C1 segment of cervical spinal cord (tissue), 14 donors: ENCODE measurements at regions not wholly inside any gene's neighbourhood (a gene's known extent, or its start where the extent isn't known, plus 50 kb on each side); places are given as distances from the start of the nearest gene placed in this dataset.
"Not testable (repeated sequence)": the region's sequence is repeated elsewhere in the genome, so short reads cannot be mapped to it uniquely, and the experiment has no call there.

Experiments
- DNase-seq, 14 donors: peaks; one replicate each; lab custom pipeline; 2025; lab: John Stamatoyannopoulos, UW

DNA sequence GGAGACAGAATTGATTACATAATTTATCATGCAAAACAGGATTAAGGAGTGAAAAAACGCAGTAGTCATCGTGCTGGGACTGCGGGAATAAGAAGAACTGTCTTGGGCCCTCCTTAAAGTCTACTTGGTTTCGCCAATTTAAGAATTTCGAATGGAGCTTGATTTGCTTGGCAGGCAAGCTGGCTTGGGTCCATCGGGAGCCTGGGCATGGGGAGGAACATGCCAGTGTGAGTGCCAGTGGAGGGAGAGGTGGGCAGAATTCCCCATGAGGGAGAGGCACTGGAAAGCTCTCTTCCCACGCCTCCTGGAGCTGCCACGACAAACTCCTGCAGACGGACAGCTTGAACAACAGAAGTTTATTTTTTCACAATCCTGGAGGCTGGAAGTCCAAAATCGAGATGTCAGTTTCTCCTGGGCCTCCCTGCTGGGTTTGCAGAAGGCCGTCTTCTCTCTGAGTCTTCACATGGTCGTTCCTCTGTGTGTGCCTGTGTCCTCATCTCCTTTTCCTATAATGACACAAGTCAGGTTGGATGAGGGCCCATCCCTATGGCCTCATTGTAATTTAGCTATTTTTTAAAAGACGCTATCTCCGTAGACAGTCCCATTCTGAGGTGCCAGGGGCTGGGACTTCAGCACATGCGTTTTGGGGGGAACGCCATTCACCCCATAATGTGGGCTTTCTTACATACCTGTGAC is 528.7 kb upstream of the DPP6 start:
- DNase-seq: peak in 11 of 14 donors; percentile 1 to 89 (median 41)

DNA sequence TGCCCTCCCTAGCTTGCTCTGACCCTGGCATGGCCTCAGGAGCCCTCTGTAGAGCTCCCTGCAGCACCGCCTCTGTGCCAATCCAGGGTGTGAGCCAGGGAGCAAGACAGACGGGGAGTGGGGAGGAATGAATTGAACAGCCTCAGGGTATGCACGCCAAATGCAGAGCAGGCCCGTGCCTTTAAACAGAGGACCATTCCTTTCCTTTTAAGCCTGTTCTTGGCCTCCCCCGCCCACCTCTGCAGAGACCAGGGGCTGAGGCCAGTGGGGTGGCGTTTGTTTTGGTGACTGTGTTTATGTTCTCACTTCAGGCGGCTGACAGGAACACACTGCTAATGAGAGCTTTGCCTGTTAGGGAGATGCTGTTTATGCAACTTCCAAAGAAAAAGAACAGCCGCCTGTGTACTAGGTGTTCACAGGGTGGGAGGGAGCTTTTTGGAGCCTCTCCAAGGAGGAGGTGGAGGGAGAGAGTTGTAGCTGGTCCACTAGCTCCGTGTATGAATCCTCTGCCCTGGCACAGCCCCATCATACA is 528.1 kb upstream of the DPP6 start:
- DNase-seq: peak in 12 of 14 donors; percentile 5 to 98 (median 56)

DNA sequence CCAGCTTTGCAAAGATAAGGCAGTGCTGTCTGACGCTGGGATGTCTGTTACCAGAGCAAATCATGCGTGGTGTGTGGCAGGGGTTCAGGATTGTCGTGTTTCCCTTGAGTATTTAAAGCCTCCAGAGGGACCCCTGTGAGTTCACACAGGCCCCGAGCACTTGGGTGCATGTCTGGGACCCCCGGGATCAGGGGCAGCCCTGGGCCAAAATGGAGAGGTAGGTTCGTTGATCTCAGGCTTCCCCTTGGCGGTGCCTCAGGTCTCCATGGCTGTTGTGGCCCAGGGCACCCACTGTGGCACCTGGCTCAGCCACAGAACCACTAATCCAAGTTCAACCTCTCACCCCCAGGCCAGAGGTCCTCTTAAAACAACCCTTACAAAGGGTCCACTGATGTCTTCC is 523.1 kb upstream of the DPP6 start:
- DNase-seq: no peak

DNA sequence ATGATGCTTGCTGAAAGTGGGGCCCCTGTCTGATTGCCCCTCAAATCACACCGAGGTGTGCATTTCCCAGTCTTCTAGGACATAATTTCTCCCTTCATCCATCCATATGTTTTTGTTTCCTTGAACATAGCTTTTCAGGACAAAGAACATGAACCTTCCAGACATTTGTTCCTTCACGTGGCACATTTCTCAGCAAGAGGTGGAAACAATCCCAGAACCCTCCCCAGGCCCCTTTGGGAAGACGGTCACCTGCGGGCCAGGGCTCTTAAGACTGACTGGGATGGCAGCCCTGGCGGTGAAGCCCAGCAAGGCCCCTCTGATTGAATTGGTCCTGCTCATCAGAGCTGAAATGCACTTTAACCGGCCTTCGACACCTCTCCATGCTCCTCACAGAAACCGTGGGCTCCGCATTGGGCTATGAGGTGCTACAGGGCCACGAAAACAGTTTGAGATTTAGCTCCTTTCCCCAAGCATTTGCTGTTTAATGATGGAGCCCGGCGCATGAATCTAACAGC is 522.5 kb upstream of the DPP6 start:
- DNase-seq: peak in 1 of 14 donors; percentile 75

DNA sequence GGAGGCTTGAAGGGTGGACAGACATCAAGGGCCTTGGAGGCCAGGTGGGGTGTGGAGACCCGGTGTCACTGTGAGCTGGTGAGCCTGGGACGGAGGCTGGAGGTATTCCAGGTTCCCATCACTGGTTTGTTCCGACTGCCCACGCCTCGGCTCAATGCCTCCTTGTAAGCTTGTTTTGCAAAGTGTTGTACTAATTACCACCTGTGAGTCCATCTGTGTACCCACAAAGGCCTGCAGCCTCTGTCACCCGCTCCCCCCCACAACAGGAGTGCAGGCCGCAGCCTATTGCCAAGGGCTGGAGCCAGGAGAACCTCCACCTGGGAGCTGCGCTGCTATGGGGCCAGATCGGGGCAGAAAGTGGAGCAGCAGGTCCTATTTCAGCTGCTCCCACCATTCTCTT is 521.8 kb upstream of the DPP6 start:
- peak in 4 of 14 donors; percentile 12 to 99 (median 40) for DNase-seq

DNA sequence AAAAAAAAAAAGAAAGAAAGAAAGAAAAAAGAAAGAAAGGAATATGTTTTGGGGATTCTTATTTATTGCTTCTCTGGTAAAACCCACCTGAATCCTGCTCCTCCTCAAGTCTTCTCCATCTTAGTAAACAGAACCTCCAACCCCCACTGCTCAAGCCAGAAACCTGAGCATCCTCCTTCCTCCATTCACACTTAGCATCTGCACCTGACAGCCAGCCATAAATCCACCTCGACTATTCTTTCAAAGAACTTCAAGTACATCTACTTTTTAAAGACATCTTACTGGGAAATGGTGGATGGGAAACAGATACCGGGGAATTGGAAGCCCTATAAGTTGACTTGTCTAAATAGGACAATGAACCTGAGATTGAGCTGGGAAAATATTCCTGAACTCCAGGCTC is 519.9 kb upstream of the DPP6 start:
- DNase-seq: no peak

DNA sequence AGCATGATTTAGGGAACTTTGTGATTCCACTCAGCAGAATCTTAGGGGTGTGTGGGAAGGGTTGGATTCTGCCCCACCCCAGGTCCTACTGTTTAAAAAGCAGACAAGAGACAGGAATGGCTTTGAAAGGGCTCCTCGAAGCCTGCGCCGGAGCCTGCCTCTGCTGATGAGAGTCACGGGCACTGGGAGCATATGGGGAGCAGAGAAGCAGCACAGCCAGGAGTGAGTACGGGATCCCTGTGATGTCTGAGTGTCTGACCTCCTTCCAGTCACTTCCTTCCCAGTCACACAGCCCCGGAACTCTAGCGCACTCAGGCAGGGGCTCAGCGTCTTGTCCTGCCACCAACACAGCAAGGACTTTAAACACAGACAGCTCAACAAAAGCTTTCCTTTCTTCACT is 514.9 kb upstream of the DPP6 start:
- peak in 1 of 14 donors; percentile 67 for DNase-seq

DNA sequence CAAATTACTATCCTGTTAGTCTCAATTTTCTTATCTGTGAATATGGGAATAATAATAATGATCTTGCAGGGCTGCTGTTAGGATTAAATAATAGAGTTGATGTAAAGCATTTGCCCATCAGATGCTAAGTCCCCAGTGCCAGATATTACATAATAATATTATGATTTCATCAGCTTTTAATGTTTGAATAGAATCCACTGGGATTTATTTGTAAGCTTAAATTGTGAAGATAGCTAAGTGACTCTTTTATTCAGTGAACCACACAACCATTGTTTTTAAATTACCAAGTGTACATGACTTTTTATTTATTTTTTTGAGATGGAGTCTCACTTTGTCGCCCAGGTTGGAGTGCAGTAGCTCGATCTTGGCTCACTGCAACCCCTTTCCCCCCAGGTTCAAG is 510.3 kb upstream of the DPP6 start:
- DNase-seq: no peak

DNA sequence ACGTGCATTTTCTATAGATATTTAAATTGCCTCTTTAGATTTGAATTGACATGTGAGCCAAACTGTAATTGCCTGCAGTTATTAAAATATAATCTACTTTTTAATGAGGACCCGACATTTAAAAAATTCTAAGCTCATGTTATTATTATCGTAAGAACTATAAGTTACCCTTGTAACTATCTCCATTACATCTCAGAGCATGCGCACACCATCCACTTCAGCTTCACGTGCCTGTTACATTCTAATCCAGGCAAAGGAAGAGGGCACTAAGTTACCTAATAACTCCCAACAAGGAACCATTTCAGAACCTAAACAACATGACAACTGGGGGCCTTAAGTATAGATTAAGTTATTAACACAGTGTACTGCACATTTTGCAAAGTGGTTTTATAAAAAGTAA is 509.0 kb upstream of the DPP6 start:
- DNase-seq: no peak

DNA sequence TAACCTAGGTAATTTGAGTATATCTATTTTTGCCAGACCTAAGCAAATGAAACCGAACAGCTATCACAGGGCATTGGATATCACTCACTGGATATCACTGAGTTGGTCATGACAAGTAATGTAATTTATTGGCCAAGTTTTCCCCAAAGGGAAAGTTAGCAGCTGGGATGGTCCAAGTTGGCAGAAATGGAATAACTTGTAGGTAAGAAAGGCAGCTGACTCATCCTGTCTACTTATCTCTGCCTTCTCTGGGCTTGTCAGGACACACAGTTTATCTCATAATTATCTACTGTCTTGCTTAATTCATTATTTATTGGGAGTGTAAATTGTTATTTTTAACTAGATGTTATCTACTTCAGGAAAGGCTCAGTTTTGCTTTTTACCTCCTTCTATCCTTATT is 502.0 kb upstream of the DPP6 start:
- no peak for DNase-seq

DNA sequence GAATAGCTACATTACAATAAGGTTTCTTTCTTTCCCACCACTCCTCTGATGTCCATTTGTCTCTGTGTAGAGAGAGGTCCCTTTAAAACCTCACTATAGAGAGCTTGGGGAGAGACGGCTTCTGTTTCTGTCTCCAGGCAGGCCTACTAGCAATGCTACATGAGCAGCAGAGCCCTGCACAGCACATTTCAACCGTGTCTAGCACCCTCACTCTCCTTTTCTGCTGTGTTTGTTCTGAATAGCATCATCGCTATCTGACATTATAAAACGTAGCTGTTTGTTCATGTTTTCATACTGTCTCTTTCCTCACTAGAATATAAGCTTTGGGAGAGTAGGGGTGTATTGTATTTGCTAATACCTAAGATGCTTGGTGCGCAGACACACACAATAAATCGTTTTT is 487.8 kb upstream of the DPP6 start:
- peak in 1 of 14 donors; percentile 39 for DNase-seq

DNA sequence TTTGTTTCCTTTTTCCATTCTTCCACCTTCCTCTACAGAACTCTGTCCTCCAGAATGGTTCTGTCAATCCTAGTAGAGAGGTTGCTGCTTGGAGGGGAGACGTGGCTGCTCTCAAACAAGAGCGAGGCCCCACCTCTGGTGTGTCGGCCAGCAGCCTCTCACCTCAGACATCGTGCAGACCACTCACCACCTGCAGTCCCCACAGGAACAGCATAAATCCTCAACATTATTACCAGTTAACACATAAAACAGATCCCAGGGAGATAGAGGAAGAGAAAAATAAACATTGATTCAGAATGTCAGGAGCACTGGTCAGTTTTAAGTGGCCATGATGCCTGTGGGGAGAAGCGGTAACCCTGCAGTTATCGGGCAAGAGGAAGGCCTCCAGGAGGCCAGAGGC is 485.9 kb upstream of the DPP6 start:
- DNase-seq: no peak

DNA sequence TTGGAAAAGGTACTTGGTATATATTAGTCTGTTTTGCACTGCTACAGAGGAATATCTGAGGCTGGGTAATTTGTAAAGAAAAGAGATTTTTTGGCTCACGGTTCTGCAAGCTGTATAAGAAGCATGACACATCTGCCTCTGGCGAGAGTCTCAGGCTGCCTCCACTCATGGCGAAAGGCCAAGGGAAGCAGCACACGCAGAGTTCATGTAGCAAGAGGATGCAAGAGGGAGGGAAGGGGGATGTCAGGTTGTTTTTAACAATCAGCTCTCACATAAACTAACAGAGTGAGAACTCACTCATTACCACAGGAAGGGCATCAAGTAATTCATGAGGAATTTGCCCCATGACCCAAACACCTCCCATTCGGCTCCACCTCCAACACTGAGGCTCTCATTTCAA is 484.8 kb upstream of the DPP6 start:
- DNase-seq: no peak

DNA sequence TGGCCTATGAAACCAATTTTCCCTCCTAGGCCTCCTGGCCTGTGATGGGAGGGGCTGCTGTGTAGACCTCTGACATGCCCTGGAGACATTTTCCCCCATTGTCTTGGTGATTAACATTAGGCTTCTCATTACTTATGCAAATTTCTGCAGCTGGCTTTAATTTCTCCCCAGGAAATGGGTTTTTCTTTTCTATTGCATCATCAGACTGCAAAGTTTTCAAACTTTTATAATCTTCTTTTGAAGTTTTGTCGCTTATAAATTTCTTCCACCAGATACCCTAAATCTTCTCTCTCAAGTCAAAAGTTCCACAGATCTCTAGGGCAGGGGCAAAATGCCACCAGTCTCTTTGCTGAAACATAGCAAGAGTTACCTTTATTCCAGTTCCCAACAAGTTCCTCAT is 482.7 kb upstream of the DPP6 start:
- not testable (repeated sequence) for DNase-seq

DNA sequence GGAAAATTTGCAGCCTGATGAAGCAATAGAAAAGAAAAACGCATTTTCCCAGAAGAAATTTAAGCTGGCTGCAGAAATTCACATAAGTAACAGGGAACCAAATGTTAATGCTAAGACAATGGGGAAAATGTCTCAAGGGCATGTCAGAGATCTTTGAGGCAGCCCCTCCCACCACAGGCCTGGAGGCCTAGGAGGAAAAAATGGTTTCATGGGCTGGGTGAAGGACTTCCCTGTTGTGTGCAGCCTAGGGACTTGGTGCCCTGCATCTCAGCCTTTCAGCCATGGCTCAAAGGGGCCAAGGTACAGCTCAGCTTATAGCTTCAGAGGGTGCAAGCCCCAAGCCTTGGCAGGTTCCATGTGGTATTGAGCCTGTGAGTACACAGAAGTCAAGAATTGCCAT is 476.1 kb upstream of the DPP6 start:
- DNase-seq: no peak

DNA sequence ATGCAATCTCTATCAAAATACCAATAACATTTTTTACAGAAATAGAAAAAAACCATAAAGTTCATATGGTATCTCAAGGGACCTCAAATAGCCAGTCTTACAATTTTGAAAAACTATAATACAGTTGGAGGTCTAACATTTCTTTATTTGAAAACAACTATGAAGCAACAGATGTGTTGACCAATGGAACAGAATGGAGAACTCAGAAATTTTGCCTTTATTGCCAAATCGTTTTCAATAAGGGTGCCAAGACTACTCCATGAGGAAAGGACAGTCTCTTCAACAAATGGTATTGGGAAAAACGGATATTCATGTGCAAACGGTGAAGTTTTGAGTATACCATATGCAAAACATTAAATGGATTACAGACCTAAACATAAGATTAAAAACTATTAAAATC is 470.8 kb upstream of the DPP6 start:
- no peak for DNase-seq

DNA sequence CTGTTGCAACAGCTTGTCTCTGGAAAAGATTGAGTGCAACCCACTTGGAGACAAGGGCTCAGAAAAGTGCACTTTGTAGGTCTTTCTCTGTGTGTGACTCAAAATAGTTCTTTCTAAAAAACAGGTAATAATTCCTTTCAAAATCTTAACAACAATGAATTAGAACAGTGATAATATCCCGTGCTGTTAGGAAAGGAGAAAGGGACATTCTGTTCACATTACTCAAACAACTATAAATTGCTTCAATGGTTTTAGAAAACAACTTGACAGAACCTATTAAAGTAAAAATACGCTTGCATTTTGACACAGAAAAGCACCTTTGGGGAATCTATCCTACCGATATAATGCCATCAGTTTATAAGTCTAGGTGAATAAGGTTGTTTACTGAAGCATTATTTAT is 468.1 kb upstream of the DPP6 start:
- no peak for DNase-seq

DNA sequence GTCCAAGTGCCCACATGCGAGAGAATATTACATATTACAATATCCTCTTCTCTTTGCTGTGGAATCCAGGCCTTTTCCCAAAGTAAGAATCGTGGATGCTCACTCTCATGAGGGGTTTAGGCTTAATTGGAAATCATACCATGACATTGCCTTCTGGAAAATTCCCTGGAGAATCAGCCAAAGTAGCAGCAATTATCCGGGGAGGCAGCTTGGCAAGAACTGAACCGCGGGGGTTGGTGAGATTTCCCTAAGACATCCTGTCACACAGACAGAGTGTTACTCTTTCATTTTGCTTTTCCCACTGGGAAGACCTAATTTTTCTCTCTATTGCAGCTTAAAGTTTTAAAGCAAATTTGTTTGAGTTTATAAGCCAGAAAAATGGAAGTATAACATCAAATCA is 463.6 kb upstream of the DPP6 start:
- no peak for DNase-seq

DNA sequence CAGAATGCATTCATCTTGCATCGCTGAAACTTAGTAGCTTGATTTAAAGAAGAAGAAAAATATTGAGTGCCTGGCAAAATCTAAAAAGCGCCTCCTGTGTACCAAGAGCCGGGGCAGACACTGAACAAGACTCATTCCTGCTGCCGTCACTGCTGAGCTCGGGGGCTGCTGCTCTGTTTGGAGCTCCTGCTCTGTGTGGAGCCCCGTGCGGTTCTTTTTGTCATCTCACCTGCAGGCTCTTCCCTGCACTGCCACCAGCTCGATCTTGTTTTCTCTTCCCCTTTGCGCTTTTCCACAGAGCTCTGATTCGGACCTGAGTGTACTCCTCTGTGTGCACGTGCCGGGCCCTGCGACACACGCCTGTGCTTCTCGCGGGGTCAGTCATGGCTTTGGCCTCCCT is 462.1 kb upstream of the DPP6 start:
- DNase-seq: no peak

DNA sequence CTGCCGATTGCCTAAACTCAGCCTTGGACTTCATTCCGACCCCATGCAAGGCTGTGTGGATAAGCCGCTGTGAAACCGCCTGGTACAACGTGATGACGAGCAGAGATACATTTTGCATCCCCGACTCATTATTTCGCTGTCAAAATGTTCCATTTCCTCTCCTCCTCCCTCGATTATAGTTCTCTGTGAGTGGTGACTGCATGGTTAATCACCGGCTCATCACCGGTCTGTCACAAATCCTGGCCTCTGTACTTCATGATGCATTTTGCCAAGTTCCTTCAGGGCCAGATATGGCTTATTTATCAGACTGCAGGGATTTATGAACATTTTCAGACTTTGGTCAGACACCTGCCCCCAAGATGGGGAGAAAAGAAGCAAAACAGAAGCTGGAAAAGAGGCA is 461.6 kb upstream of the DPP6 start:
- no peak for DNase-seq

DNA sequence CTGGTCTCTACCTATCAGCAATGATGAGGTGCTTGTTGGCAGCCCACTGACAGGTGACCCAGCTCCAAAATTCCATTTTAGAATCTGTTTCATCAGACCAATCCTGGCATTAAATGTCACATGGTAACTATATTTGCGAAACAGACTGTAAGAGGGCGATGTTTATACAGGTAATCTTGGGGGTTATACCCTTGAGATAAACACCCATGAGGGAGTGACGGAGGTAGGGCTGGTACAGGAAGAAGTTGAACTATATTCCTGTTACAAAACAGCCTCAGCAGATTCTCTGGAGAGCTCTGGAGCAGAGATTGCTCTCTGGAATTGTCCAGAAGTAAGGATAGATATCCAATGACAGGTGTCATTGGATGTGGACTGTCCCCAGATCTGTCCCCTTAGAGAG is 444.8 kb upstream of the DPP6 start:
- no peak for DNase-seq

DNA sequence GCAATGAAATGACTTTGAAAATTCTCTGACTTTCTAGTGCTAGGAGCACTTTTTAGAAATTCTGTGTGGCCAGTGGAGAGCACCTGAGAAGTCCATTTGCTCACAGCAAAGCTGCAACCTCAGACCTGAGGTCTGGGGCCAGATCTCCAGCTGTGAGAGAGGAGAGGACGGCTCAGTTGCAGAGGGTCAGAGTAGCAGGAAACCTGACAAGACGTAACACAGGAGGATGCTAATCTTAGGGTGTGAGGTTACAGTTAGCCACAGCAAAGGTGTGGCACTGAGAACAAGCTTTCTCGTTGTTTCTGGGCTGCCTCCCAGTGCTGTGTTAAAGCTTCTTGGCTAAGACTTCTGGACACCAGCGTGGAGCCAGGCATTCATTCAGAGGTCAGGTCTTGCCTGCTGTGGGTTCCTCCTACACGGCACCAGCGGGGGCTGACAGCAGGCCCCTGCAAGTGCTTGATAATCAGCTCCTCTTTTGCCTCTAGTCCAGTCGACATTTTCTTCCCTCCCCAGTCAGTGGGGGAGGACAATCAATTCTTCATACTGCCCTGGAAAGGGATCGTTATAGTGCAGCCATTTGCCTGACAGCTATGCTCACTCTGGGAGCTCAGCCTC is 435.4 kb upstream of the DPP6 start:
- peak in 1 of 14 donors; percentile 71 for DNase-seq

DNA sequence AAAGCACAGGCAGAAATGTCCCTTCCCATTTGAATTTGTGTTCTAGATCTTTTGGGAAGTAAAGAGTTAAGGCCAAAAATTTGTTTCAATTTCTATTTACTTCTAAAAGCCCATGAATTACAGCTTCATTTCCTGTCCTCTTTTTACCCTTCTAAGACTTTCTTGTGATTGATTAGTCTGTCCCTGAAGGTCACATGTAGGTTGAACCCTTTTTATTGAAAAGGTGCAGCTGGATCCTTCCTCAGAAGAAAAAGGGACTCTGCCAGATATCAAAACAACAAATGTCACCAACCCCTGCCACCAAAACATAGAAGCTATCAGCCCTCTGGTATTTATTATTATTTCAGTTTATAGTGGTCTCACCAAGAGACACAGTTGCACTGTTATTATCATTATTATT is 424.9 kb upstream of the DPP6 start:
- no peak for DNase-seq
